Neural cell (in vitro differentiated cells): ENCODE measurements at regions not wholly inside any gene's neighbourhood (a gene's known extent, or its start where the extent isn't known, plus 50 kb on each side); places are given as distances from the start of the nearest gene placed in this dataset.
A peak's percentile ranks its signal among the peaks of the same experiment; 100 is the strongest.

ENCODE experiments used
- H2AFZ ChIP-seq: fragments of 200-600, 300-800 bp; sonication (generic), shearing (Covaris generic); 2 replicates; pipeline ENCODE4 v1.6.0; 2014; ENCODE audit warnings: low read depth, mild to moderate bottlenecking, antibody characterized with exemption, low read length, moderate library complexity
- H3F3A ChIP-seq: fragments of 200-600 bp; shearing (Covaris generic); 2 replicates; pipeline ENCODE4 v1.6.1; 2016; ENCODE audit warnings: mild to moderate bottlenecking, moderate library complexity, mixed read lengths, antibody characterized with exemption, low read length; ENCODE audit not compliant: insufficient read depth, poor library complexity, severe bottlenecking
- H3K27ac ChIP-seq: fragments of 200-600, 300-800 bp; sonication (generic), shearing (Covaris generic); 2 replicates; pipeline ENCODE4 v1.5.1; 2014; ENCODE audit warnings: mild to moderate bottlenecking, low read length, moderate library complexity
- H3K27me3 ChIP-seq: fragments of 300-800, 200-600 bp; sonication (generic), shearing (Covaris generic); 2 replicates; pipeline ENCODE4 v1.6.0; 2014; ENCODE audit warnings: mild to moderate bottlenecking, low read depth, low read length, moderate library complexity; ENCODE audit not compliant: insufficient read depth
- H3K36me3 ChIP-seq: fragments of 300-800, 200-600 bp; sonication (generic), shearing (Covaris generic); 2 replicates; pipeline ENCODE4 v1.5.1; 2014; ENCODE audit warnings: mild to moderate bottlenecking, antibody characterized with exemption, low read length, moderate library complexity; ENCODE audit not compliant: insufficient read depth
- H3K4me2 ChIP-seq: fragments of 300-800, 200-600 bp; sonication (generic), shearing (Covaris generic); 2 replicates; pipeline ENCODE4 v1.6.0; 2014; ENCODE audit warnings: mild to moderate bottlenecking, low read length
- H3K4me3 ChIP-seq: fragments of 300-800, 200-600 bp; sonication (generic), shearing (Covaris generic); 2 replicates; pipeline ENCODE4 v1.5.1; 2014; ENCODE audit warnings: mild to moderate bottlenecking, low read length, moderate library complexity
- H3K79me2 ChIP-seq: fragments of 200-600 bp; shearing (Covaris generic); replicated peaks from 2 replicates; pipeline ENCODE4 v1.6.0; 2014; ENCODE audit warnings: mild to moderate bottlenecking, low read length, moderate library complexity; ENCODE audit not compliant: insufficient read depth
- H3K9ac ChIP-seq: fragments of 300-800, 200-600 bp; sonication (generic), shearing (Covaris generic); 2 replicates; pipeline ENCODE4 v1.6.1; 2016; ENCODE audit warnings: mild to moderate bottlenecking, low read length, mixed read lengths
- H3K9me2 ChIP-seq: fragments of 200-600 bp; shearing (Covaris generic); 2 replicates; pipeline ENCODE4 v1.6.1; 2016; ENCODE audit warnings: mild to moderate bottlenecking, low read length, mixed read lengths; ENCODE audit not compliant: insufficient read depth
- H3K9me3 ChIP-seq: fragments of 200-600, 300-800 bp; sonication (generic), shearing (Covaris generic); 2 replicates; pipeline ENCODE4 v1.6.1; 2016; ENCODE audit warnings: mild to moderate bottlenecking, mixed run types, low read length, moderate library complexity, mixed read lengths
- H4K20me1 ChIP-seq: fragments of 200-600 bp; shearing (Covaris generic); 2 replicates; pipeline ENCODE4 v1.6.1; 2016; ENCODE audit warnings: mild to moderate bottlenecking, mixed run types; ENCODE audit not compliant: insufficient read depth
- CTCF ChIP-seq: fragments of 450-650 bp; IDR thresholded peaks from 2 replicates; pipeline ENCODE4 v1.5.1; 2014; ENCODE audit warnings: antibody characterized with exemption, mild to moderate bottlenecking, moderate library complexity; ENCODE audit not compliant: poor library complexity, severe bottlenecking
- EP300 ChIP-seq: fragments of 450-650 bp; conservative IDR thresholded peaks from 2 replicates; pipeline ENCODE4 v1.6.1; 2014; ENCODE audit warnings: antibody characterized with exemption, mild to moderate bottlenecking, moderate library complexity; ENCODE audit not compliant: poor library complexity, severe bottlenecking
- EZH2 ChIP-seq: fragments of 200-600, 300-800 bp; shearing (Covaris generic), sonication (generic); IDR thresholded peaks from 2 replicates; pipeline ENCODE4 v1.6.1; 2014; ENCODE audit warnings: antibody characterized with exemption, low read length, borderline replicate concordance, mild to moderate bottlenecking; ENCODE audit not compliant: insufficient read depth, poor library complexity, severe bottlenecking
- MXI1 ChIP-seq: fragments of 450-650 bp; conservative IDR thresholded peaks from 2 replicates; pipeline ENCODE4 v1.6.1; 2014; ENCODE audit warnings: antibody characterized with exemption, mild to moderate bottlenecking; ENCODE audit not compliant: poor library complexity, severe bottlenecking
- POLR2AphosphoS5 ChIP-seq: IDR thresholded peaks from 2 replicates; pipeline ENCODE4 v1.6.1; 2012
- RAD21 ChIP-seq: fragments of 450-650 bp; conservative IDR thresholded peaks from 2 replicates; pipeline ENCODE4 v1.6.1; 2014; ENCODE audit warnings: antibody characterized with exemption, mild to moderate bottlenecking, moderate library complexity
- REST ChIP-seq: IDR thresholded peaks from 2 replicates; pipeline ENCODE4 v1.6.1; 2012; ENCODE audit warnings: borderline replicate concordance
- SMC3 ChIP-seq: fragments of 450-650 bp; conservative IDR thresholded peaks from 2 replicates; pipeline ENCODE4 v1.6.1; 2014; ENCODE audit warnings: antibody characterized with exemption, mild to moderate bottlenecking, moderate library complexity; ENCODE audit not compliant: poor library complexity
- TAF1 ChIP-seq: IDR thresholded peaks from 2 replicates; pipeline ENCODE4 v1.6.1; 2012; ENCODE audit warnings: low read depth

GRCh38 chr2:22880161-22880560 lies 504.8 kb upstream of the KLHL29 start:
- Histone ChIP-seq H3K36me3 (no peaks in the 10 kb centered on the region), H3K4me3 (no peak overlapping the region), H3K4me2 (no peak overlapping the region), H3K9me2 (no peaks in the 10 kb centered on the region), H3F3A (no peaks in the 10 kb centered on the region), H2AFZ (no peak overlapping the region), H3K27ac (peak overlapping the region; percentile 66), H3K79me2 (no peaks in the 10 kb centered on the region), H3K27me3 (no peaks in the 10 kb centered on the region), H4K20me1 (no peaks in the 10 kb centered on the region), H3K9ac (no peak overlapping the region), H3K9me3 (no peaks in the 10 kb centered on the region)
- TF ChIP-seq EZH2 (no peak), POLR2AphosphoS5 (no peak), TAF1 (no peak), REST (no peak), RAD21 (no peak), CTCF (no peak), EP300 (no peak), MXI1 (no peak), SMC3 (no peak)

GRCh38 chr2:22882011-22882410 lies 503.0 kb upstream of the KLHL29 start:
- Histone ChIP-seq H3K27ac (no peak overlapping the region), H3K36me3 (no peaks in the 10 kb centered on the region), H3K27me3 (no peaks in the 10 kb centered on the region), H2AFZ (no peak overlapping the region), H3K79me2 (no peaks in the 10 kb centered on the region), H3K4me3 (no peak overlapping the region), H3K9ac (no peak overlapping the region), H4K20me1 (no peaks in the 10 kb centered on the region), H3F3A (no peaks in the 10 kb centered on the region), H3K9me3 (no peaks in the 10 kb centered on the region), H3K9me2 (no peaks in the 10 kb centered on the region), H3K4me2 (no peak overlapping the region)
- TF ChIP-seq POLR2AphosphoS5 (no peak), CTCF (no peak), EZH2 (no peak), TAF1 (no peak), EP300 (no peak), MXI1 (no peak), REST (no peak), RAD21 (no peak), SMC3 (no peak)
